Thoracic aorta (tissue), 2 donors: ENCODE measurements at regions not wholly inside any gene's neighbourhood (a gene's known extent, or its start where the extent isn't known, plus 50 kb on each side); places are given as distances from the start of the nearest gene placed in this dataset.
"Not testable (repeated sequence)": the region's sequence is repeated elsewhere in the genome, so short reads cannot be mapped to it uniquely, and the experiment has no call there.

Source experiments
- ATAC-seq: fragments of 150-250 bp; one replicate; pipeline ENCODE4 v1.8.0; 2017; ENCODE audit warnings: low read depth; ENCODE audit not compliant: insufficient number of reproducible peaks, low FRiP score
- DNase-seq: peaks from one replicate; pipeline ENCODE4 v3.0.0-alpha.2; 2020; ENCODE audit warnings: low spot score
- H3K27ac ChIP-seq, 2 donors: fragments of 200-600 bp; sonication (generic); 1 replicate in 1 of 2; 2 replicates in 1 of 2; pipeline ENCODE4 v1.5.1; 2016; ENCODE audit warnings: mild to moderate bottlenecking in 2 of 2, moderate library complexity in 2 of 2
- H3K27me3 ChIP-seq: fragments of 200-600 bp; sonication (generic); replicated peaks from 2 replicates; pipeline ENCODE4 v1.6.0; 2016; ENCODE audit warnings: mild to moderate bottlenecking; ENCODE audit not compliant: insufficient read depth
- H3K36me3 ChIP-seq: fragments of 200-600 bp; sonication (generic); one replicate; pipeline ENCODE4 v1.5.1; 2016
- H3K4me1 ChIP-seq, 2 donors: fragments of 200-600 bp; sonication (generic); 1 replicate in 1 of 2; 2 replicates in 1 of 2; pipeline versions ENCODE4 v1.5.1 to v1.6.0; 2016; ENCODE audit warnings: low read depth in 2 of 2, mild to moderate bottlenecking in 1 of 2; ENCODE audit not compliant: control insufficient read depth in 1 of 2
- H3K4me3 ChIP-seq: fragments of 200-600 bp; sonication (generic); 2 replicates; pipeline ENCODE4 v1.5.1; 2016; ENCODE audit warnings: mild to moderate bottlenecking
- H3K9me3 ChIP-seq: fragments of 200-600 bp; sonication (generic); 2 replicates; pipeline ENCODE4 v1.5.1; 2016
- TF ChIP-seq, protein P1 (sequence below): fragments of 200-600 bp; sonication (generic); IDR thresholded peaks from one replicate; pipeline ENCODE4 v1.5.1; 2019; ENCODE audit warnings: antibody characterized with exemption

GRCh38 chr18:73365018-73365417 lies 497.2 kb upstream of the NETO1 start:
- ATAC-seq (no peak), DNase-seq (no peak)
- no peak overlapping the region for H3K27ac ChIP-seq
- H3K36me3 ChIP-seq = no peaks in the 10 kb centered on the region
- no peaks in the 10 kb centered on the region for H3K4me1 ChIP-seq
- H3K27me3 ChIP-seq = no peaks in the 10 kb centered on the region
- TF ChIP-seq, protein P1, sequence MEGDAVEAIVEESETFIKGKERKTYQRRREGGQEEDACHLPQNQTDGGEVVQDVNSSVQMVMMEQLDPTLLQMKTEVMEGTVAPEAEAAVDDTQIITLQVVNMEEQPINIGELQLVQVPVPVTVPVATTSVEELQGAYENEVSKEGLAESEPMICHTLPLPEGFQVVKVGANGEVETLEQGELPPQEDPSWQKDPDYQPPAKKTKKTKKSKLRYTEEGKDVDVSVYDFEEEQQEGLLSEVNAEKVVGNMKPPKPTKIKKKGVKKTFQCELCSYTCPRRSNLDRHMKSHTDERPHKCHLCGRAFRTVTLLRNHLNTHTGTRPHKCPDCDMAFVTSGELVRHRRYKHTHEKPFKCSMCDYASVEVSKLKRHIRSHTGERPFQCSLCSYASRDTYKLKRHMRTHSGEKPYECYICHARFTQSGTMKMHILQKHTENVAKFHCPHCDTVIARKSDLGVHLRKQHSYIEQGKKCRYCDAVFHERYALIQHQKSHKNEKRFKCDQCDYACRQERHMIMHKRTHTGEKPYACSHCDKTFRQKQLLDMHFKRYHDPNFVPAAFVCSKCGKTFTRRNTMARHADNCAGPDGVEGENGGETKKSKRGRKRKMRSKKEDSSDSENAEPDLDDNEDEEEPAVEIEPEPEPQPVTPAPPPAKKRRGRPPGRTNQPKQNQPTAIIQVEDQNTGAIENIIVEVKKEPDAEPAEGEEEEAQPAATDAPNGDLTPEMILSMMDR = no peak
- no peaks in the 10 kb centered on the region for H3K9me3 ChIP-seq
- H3K4me3 ChIP-seq = no peak overlapping the region

DNA sequence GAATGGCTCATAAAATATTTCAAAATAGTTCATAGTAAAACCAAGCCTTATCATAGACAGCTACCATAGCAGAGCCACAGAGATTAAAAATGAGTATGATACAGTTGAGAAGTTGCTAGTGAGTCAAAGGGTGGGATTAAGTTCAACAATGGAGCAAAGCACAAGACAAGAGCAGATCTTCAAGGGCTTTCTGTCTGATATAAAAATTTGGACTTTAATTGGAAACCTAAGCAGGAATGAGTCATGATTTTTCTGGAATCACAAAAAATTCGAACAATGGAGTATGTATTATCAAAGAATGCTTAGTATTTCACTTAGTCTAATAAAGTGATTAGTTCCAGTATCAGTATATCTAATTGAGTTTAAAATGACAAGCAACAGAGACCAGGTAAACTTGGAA lies 487.3 kb upstream of the NETO1 start:
- TF ChIP-seq, protein P1 = no peak
- ATAC-seq = no peak
- Histone ChIP-seq H3K9me3 (no peaks in the 10 kb centered on the region), H3K27ac (no peak overlapping the region), H3K4me1 (no peaks in the 10 kb centered on the region), H3K27me3 (no peaks in the 10 kb centered on the region), H3K36me3 (no peaks in the 10 kb centered on the region), H3K4me3 (no peak overlapping the region)
- no peak for DNase-seq

DNA sequence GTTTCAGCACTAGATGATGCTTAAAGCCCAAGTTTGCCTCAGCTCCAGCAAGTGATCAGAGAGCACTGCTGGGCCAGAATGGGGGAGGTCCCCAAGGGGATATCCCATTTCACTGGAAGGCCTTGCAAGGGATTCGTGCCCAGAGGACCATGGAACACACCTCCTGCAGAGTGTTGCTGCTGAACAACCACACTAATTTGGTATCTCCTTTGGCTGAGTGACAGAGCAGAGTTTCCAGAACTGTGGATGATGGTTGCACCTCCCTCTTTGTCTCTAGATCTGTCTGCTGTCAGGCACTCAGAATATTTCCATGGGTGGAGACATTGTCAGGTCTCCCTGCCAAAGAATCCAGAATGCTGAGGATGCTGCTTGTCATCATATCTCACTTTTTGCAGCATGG lies 484.8 kb upstream of the NETO1 start:
- no peak for ATAC-seq
- no peaks in the 10 kb centered on the region for H3K36me3 ChIP-seq
- TF ChIP-seq, protein P1 = no peak

DNA sequence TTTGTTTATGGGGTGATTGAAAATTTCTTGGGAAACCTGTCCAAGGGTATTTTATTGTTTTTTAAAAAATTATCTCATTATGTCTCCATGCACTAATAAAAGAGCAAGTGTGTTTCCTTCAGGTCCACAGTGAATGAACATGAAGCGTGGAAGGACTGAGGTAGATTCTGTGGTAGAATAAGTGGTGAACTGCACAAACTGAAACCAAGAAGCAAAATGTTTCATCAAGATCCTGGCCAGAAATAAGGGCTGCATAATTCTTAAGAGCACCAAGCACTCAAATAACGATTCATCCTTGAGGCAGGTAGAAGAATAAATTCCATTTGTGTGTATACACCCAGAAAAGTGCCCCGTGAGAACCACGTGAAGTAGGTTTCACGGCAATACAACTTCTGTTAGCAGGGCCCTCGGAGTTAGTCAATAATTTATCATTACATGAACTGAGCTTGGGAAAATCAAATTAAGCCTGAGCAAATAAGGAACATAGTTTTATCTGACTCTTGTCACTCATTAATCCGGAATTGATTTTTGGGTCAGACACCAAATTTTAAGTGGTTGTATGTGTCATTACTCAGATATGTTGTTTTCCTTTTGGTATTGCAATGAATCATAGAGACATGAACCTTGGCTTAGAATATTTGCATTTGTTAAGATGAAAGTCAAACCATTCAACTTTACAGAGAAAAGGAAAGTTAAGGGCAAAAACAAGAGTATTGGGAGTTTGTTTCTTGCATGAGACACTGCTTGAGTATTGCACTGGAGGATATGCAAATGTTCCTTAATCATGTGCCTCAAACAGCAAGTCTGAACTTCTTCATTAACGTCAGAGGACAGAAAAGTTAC lies 472.6 kb upstream of the NETO1 start:
- Histone ChIP-seq H3K36me3 (no peaks in the 10 kb centered on the region), H3K4me3 (no peak overlapping the region), H3K9me3 (no peaks in the 10 kb centered on the region), H3K27ac (no peak overlapping the region), H3K27me3 (no peaks in the 10 kb centered on the region), H3K4me1 (no peaks in the 10 kb centered on the region)
- DNase-seq (no peak), ATAC-seq (no peak)
- TF ChIP-seq, protein P1 = no peak

More for the DNA sequence above, 484.8 kb upstream of the NETO1 start:
- no peak for DNase-seq
- H3K27me3 ChIP-seq = no peaks in the 10 kb centered on the region
- no peak overlapping the region for H3K27ac ChIP-seq
- no peaks in the 10 kb centered on the region for H3K9me3 ChIP-seq
- H3K4me3 ChIP-seq = no peak overlapping the region
- no peaks in the 10 kb centered on the region for H3K4me1 ChIP-seq

DNA sequence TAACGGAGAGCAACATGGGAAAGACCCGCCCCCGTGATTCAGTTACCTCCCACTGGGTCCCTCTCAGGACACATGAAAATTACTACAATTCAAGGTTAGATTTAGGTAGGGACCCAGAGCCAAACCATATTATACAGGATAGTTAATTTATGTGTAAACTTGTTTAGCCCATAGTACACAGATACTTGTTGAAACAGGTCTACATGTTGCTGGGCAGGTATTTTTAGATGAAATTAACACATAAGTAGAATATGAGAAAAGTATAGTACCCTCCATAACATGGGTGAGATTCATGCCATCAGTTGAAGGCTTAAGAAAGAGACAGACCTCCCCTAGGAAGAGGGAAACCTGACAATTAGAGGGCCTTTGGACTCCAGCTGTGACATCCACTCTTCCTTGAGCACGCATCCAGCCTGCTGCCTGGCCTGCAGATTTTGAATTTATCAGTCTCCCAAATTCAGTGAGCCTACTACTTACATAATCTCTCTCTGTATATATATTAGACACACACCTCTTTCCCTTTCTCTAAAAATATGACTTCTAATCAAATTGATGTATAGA lies 463.5 kb upstream of the NETO1 start:
- Histone ChIP-seq H3K4me3 (no peak overlapping the region), H3K36me3 (no peaks in the 10 kb centered on the region), H3K9me3 (no peaks in the 10 kb centered on the region), H3K4me1 (no peaks in the 10 kb centered on the region), H3K27ac (no peak overlapping the region), H3K27me3 (no peaks in the 10 kb centered on the region)
- TF ChIP-seq, protein P1 = no peak
- no peak for DNase-seq
- no peak for ATAC-seq

- not testable (repeated sequence) for H3K27me3 ChIP-seq, H3K27ac ChIP-seq, H3K9me3 ChIP-seq, ATAC-seq, H3K4me3 ChIP-seq, DNase-seq, H3K4me1 ChIP-seq, H3K36me3 ChIP-seq
These were observed 462.3 kb upstream of the NETO1 start for GRCh38 chr18:73330106-73330505.

DNA sequence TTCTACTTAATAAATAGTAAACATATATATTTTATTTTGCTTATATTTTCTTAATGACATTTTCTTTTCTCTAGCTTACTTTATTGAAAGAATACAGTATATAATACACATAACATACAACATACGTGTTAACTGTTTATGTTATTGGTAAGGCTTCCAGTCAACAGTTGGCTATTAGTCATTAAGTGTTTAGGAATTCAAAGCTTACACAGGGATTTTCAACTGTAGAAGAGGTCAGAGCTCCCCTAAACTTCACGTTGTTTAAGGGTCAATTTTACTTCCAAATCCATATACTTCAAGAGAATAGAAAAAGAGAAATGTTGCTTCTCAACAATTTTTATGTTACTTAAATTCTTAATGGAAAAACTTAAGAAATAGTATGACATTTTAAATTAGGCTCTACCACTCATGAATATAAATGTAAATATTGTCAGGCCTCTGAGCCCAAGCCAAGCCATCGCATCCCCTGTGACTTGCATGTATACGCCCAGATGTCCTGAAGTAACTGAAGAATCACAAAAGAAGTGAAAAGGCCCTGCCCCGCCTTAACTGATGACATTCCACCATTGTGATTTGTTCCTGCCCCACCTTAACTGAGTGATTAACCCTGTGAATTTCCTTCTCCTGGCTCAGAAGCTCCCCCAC lies 456.5 kb upstream of the NETO1 start:
- not testable (repeated sequence) for ATAC-seq, H3K27me3 ChIP-seq, DNase-seq

More for the DNA sequence above, 456.5 kb upstream of the NETO1 start:
- H3K27ac ChIP-seq, H3K4me1 ChIP-seq, H3K36me3 ChIP-seq, H3K9me3 ChIP-seq, H3K4me3 ChIP-seq: not testable (repeated sequence)
